ENCODE measurements at regions not wholly inside any gene's neighbourhood (a gene's known extent, or its start where the extent isn't known, plus 50 kb on each side); places are given as distances from the start of the nearest gene placed in this dataset.

DNA sequence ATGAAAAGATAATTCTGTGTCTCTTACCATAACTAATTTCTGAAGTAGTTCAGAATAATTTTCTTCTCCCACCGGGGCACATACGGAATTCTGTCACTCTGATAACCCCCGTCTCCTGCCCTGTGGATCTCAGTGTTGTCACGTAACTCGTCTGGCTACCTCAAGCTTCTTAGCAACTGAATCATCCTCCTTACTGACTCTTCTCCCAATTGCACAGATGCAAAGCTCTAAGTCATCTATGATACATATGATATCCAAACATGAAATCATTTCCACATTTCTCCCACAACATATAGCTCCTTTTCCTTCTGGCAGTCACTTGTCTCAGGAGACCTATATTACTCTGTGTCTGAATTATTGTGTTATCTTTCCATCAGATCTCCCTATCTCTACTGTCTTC, 1043.1 kb upstream of the TENM3 start:
- no peak for TF ChIP-seq CTCF (IDR thresholded peaks at IDR 0.05; ENCODE audit: insufficient read depth, low read length)
- TF ChIP-seq, protein P1, sequence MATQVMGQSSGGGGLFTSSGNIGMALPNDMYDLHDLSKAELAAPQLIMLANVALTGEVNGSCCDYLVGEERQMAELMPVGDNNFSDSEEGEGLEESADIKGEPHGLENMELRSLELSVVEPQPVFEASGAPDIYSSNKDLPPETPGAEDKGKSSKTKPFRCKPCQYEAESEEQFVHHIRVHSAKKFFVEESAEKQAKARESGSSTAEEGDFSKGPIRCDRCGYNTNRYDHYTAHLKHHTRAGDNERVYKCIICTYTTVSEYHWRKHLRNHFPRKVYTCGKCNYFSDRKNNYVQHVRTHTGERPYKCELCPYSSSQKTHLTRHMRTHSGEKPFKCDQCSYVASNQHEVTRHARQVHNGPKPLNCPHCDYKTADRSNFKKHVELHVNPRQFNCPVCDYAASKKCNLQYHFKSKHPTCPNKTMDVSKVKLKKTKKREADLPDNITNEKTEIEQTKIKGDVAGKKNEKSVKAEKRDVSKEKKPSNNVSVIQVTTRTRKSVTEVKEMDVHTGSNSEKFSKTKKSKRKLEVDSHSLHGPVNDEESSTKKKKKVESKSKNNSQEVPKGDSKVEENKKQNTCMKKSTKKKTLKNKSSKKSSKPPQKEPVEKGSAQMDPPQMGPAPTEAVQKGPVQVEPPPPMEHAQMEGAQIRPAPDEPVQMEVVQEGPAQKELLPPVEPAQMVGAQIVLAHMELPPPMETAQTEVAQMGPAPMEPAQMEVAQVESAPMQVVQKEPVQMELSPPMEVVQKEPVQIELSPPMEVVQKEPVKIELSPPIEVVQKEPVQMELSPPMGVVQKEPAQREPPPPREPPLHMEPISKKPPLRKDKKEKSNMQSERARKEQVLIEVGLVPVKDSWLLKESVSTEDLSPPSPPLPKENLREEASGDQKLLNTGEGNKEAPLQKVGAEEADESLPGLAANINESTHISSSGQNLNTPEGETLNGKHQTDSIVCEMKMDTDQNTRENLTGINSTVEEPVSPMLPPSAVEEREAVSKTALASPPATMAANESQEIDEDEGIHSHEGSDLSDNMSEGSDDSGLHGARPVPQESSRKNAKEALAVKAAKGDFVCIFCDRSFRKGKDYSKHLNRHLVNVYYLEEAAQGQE (IDR thresholded peaks at IDR 0.05; ENCODE audit: insufficient replicate concordance, low read depth): no peak

All from HL-60 (cell line).